ENCODE measurements at regions not wholly inside any gene's neighbourhood (a gene's known extent, or its start where the extent isn't known, plus 50 kb on each side); places are given as distances from the start of the nearest gene placed in this dataset.

GRCh38 chr12:105744371-105745058 is 394.2 kb downstream of the NUAK1 start:
- no peak for FAIRE-seq
- no TSS peak for BruUV-seq (replicated peaks)
- Histone ChIP-seq H3K27me3 (replicated peaks in 1 of 2; ENCODE audit: control insufficient read depth in 2 of 2, insufficient read depth in 2 of 2, low read length in 1 of 2) (no peaks in the 10 kb centered on the region; a peak in 2 of 4 replicates), H3K4me3 (no peak overlapping the region), H2AFZ (ENCODE audit: control insufficient read depth, low read depth, low read length) (no peak overlapping the region), H3K36me3 (ENCODE audit: control insufficient read depth in 2 of 2, insufficient read depth in 2 of 2, low read length in 1 of 2) (no peaks in the 10 kb centered on the region), H3K9me3 (replicated peaks; ENCODE audit: control insufficient read depth, insufficient read depth, low read length) (no peaks in the 10 kb centered on the region), H3K4me2 (ENCODE audit: control insufficient read depth, insufficient read depth) (no peak overlapping the region), H3K79me2 (ENCODE audit: control insufficient read depth, insufficient read depth, low read length) (no peaks in the 10 kb centered on the region), H3K27ac (ENCODE audit: control insufficient read depth, insufficient read depth) (no peak overlapping the region), H4K20me1 (ENCODE audit: control insufficient read depth, insufficient read depth) (no peaks in the 10 kb centered on the region), H3K4me1 (ENCODE audit: control insufficient read depth, insufficient read depth, low read length) (no peaks in the 10 kb centered on the region), H3K9ac (ENCODE audit: control insufficient read depth, insufficient read depth, low read length) (no peak overlapping the region)
- RAD21 ChIA-PET (ENCODE audit: unreplicated experiment): no interaction called here
- SMC1A ChIA-PET (ENCODE audit: uncharacterized antibody, unreplicated experiment): no interaction called here
- no peak for DNase-seq (ENCODE audit: low read depth, low spot score)
- CTCF ChIA-PET: no interaction called here
- POLR2A ChIA-PET: no interaction called here
- intact Hi-C loops (cut with micrococcal nuclease; ENCODE audit: unreplicated experiment) (no loop called here), in situ Hi-C loops (cut with MboI) (no loop called here)
- TF ChIP-seq SRF (IDR thresholded peaks at IDR 0.05; ENCODE audit: low read depth in 2 of 2, low read length in 2 of 2): no peak
- no peak for TF ChIP-seq ZBED1 (IDR thresholded peaks at IDR 0.05; ENCODE audit: borderline replicate concordance)
- no peak for TF ChIP-seq FOS (IDR thresholded peaks at IDR 0.05; ENCODE audit: borderline replicate concordance, extremely low read depth, insufficient read length)
- no peak for TF ChIP-seq ZNF217 (IDR thresholded peaks at IDR 0.05)
- no peak for TF ChIP-seq IRF5 (IDR thresholded peaks at IDR 0.05; ENCODE audit: borderline replicate concordance)
- no peak for TF ChIP-seq NR2F1 (conservative IDR thresholded peaks at IDR 0.05)
- TF ChIP-seq MEF2B (IDR thresholded peaks at IDR 0.05; ENCODE audit: partially characterized antibody, poor library complexity, severe bottlenecking): no peak
- TF ChIP-seq STAT3 (IDR thresholded peaks at IDR 0.05; ENCODE audit: low read depth, low read length): no peak
- no peak for TF ChIP-seq CHD1 (IDR thresholded peaks at IDR 0.05; ENCODE audit: low read depth, low read length)
- no peak for TF ChIP-seq SIX5 (IDR thresholded peaks at IDR 0.05; ENCODE audit: low read depth, low read length, severe bottlenecking)
- no peak for TF ChIP-seq RELA (IDR thresholded peaks at IDR 0.05; ENCODE audit: borderline replicate concordance, partially characterized antibody)
- no peak for TF ChIP-seq BRCA1 (IDR thresholded peaks at IDR 0.05; ENCODE audit: low read depth, low read length)
- WGBS (ENCODE audit: insufficient coverage, insufficient replicate concordance, low lambda C conversion rate, missing lambda C conversion rate): 54% methylated on average over 4 of the region's 4 CpGs
- no peak for ATAC-seq
